ENCODE measurements at regions not wholly inside any gene's neighbourhood (a gene's known extent, or its start where the extent isn't known, plus 50 kb on each side); places are given as distances from the start of the nearest gene placed in this dataset.

GRCh38 chr18:25710981-25711380 lies 359.0 kb upstream of the ZNF521 start:
- TF ChIP-seq BHLHE40 (IDR thresholded peaks at IDR 0.05; ENCODE audit: low read depth, low read length) = no peak
- TF ChIP-seq, protein P1, sequence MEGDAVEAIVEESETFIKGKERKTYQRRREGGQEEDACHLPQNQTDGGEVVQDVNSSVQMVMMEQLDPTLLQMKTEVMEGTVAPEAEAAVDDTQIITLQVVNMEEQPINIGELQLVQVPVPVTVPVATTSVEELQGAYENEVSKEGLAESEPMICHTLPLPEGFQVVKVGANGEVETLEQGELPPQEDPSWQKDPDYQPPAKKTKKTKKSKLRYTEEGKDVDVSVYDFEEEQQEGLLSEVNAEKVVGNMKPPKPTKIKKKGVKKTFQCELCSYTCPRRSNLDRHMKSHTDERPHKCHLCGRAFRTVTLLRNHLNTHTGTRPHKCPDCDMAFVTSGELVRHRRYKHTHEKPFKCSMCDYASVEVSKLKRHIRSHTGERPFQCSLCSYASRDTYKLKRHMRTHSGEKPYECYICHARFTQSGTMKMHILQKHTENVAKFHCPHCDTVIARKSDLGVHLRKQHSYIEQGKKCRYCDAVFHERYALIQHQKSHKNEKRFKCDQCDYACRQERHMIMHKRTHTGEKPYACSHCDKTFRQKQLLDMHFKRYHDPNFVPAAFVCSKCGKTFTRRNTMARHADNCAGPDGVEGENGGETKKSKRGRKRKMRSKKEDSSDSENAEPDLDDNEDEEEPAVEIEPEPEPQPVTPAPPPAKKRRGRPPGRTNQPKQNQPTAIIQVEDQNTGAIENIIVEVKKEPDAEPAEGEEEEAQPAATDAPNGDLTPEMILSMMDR (IDR thresholded peaks at IDR 0.05) = no peak
- TF ChIP-seq RNF2 (IDR thresholded peaks at IDR 0.05; ENCODE audit: borderline replicate concordance, low read depth) = no peak
- TF ChIP-seq, protein P2, sequence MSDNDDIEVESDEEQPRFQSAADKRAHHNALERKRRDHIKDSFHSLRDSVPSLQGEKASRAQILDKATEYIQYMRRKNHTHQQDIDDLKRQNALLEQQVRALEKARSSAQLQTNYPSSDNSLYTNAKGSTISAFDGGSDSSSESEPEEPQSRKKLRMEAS (IDR thresholded peaks at IDR 0.05) = no peak
- TF ChIP-seq POLR2A (IDR thresholded peaks at IDR 0.05; ENCODE audit: low read length) = no peak

Measured in A549 (cell line).